CD4-positive, alpha-beta T cell (primary cell): ENCODE measurements at regions not wholly inside any gene's neighbourhood (a gene's known extent, or its start where the extent isn't known, plus 50 kb on each side); places are given as distances from the start of the nearest gene placed in this dataset.

Source experiments
- ATAC-seq: fragments of 200-7000 bp; cut with Tn5 transposase; one replicate; pipeline ENCODE4 v1.10.0; 2022; ENCODE audit warnings: mild to moderate bottlenecking; ENCODE audit not compliant: poor library complexity
- CTCF ChIA-PET: fragments of 350-600 bp; sonication (Branson Sonifier 250); formaldehyde crosslinking; loops from one replicate; lab custom pipeline; 2021; ENCODE audit warnings: antibody characterized with exemption, inconsistent platforms; lab: Charles Lee
- POLR2A ChIA-PET: fragments of 350-600 bp; sonication (Branson Sonifier 250); formaldehyde crosslinking; loops from one replicate; lab custom pipeline; 2021; ENCODE audit warnings: antibody characterized with exemption, inconsistent platforms; lab: Charles Lee
- DNase-seq, 14 experiments: peaks; one replicate each; pipeline ENCODE4 v3.0.0-alpha.2; 2013 to 2020; ENCODE audit warnings: mixed read lengths in 2 of 14
- H3K27ac ChIP-seq, 2 donors: one replicate each; pipeline versions ENCODE4 v1.5.1 to v1.7.0; 2013; ENCODE audit warnings: low read length in 2 of 2, low read depth in 1 of 2, mild to moderate bottlenecking in 1 of 2
- H3K27me3 ChIP-seq, 2 experiments: 1 replicate in 1 of 2; 2 replicates in 1 of 2; pipeline versions ENCODE4 v1.6.1 to v1.7.0; 2013; ENCODE audit warnings: low read length in 2 of 2, control low read depth in 1 of 2, mild to moderate bottlenecking in 1 of 2, moderate library complexity in 1 of 2; ENCODE audit not compliant: insufficient read depth in 2 of 2, control insufficient read depth in 1 of 2
- H3K36me3 ChIP-seq: one replicate; pipeline ENCODE4 v1.6.1; 2013; ENCODE audit warnings: low read length, control low read depth; ENCODE audit not compliant: insufficient read depth
- H3K4me1 ChIP-seq: one replicate; pipeline ENCODE4 v1.6.1; 2013; ENCODE audit warnings: low read length, control low read depth; ENCODE audit not compliant: insufficient read depth
- H3K4me3 ChIP-seq: one replicate; pipeline ENCODE4 v1.5.1; 2013; ENCODE audit warnings: mild to moderate bottlenecking, low read length, moderate library complexity
- H3K9me3 ChIP-seq, 2 experiments: 1 replicate in 1 of 2; 2 replicates in 1 of 2; pipeline versions ENCODE4 v1.6.1 to v1.7.0; 2013; ENCODE audit warnings: low read length in 2 of 2, mild to moderate bottlenecking in 2 of 2, control low read depth in 1 of 2, moderate library complexity in 1 of 2; ENCODE audit not compliant: control insufficient read depth in 1 of 2, insufficient read depth in 1 of 2
- H3K27ac Mint-ChIP-seq: one replicate; pipeline ENCODE4 v1.8.0; 2020; ENCODE audit warnings: mixed read lengths
- H3K27me3 Mint-ChIP-seq: one replicate; pipeline ENCODE4 v1.8.0; 2021; ENCODE audit warnings: mixed read lengths
- H3K36me3 Mint-ChIP-seq: one replicate; pipeline ENCODE4 v1.8.0; 2021; ENCODE audit warnings: low read depth, mixed read lengths
- H3K4me1 Mint-ChIP-seq: one replicate; pipeline ENCODE4 v1.8.0; 2021; ENCODE audit warnings: low read depth, mixed read lengths
- H3K4me3 Mint-ChIP-seq: one replicate; pipeline ENCODE4 v1.8.0; 2020; ENCODE audit warnings: mild to moderate bottlenecking, mixed read lengths
- H3K9me3 Mint-ChIP-seq: one replicate; pipeline ENCODE4 v1.8.0; 2020; ENCODE audit warnings: mixed read lengths
- intact Hi-C, 2 experiments: fragments of 100-400 bp; cut with DNase I in 1 of 2; cut with micrococcal nuclease in 1 of 2; formaldehyde crosslinking; loops; one replicate each; pipeline versions ENCODE4 v1.15.1 to v1.9.0; 2023 to 2025; cut with DNase I, micrococcal nuclease
- TF ChIP-seq, protein P1 (sequence below): fragments of 200-600 bp; IDR thresholded peaks from one replicate; pipeline ENCODE4 v1.8.0; 2022; ENCODE audit warnings: antibody characterized with exemption, mild to moderate bottlenecking

DNA sequence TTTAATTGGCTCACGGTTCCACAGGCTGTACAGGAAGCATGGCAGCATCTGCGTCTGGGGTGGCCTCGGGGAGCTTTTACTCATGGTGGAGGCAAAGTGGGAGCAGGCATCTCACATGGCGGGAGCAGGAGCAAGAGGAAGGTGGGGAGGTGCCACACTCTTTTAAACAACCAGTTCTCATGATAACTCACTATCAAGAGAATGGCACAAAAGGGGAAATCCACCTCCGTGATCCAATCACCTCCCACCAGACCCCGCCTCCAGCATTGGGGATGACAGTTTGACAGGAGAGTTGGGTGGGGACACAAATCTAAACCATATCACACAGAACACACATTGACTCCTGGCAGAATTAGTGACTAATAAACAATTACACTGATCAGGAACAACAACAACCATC is 68.6 kb upstream of the ACKR3 start:
- H3K27ac ChIP-seq, result no peak overlapping the region
- TF ChIP-seq, protein P1, sequence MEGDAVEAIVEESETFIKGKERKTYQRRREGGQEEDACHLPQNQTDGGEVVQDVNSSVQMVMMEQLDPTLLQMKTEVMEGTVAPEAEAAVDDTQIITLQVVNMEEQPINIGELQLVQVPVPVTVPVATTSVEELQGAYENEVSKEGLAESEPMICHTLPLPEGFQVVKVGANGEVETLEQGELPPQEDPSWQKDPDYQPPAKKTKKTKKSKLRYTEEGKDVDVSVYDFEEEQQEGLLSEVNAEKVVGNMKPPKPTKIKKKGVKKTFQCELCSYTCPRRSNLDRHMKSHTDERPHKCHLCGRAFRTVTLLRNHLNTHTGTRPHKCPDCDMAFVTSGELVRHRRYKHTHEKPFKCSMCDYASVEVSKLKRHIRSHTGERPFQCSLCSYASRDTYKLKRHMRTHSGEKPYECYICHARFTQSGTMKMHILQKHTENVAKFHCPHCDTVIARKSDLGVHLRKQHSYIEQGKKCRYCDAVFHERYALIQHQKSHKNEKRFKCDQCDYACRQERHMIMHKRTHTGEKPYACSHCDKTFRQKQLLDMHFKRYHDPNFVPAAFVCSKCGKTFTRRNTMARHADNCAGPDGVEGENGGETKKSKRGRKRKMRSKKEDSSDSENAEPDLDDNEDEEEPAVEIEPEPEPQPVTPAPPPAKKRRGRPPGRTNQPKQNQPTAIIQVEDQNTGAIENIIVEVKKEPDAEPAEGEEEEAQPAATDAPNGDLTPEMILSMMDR, result no peak
- intact Hi-C loops, result no loop called here
- peaks cover 59% of the 10 kb centered on the region for H3K27me3 Mint-ChIP-seq
- no peaks in the 10 kb centered on the region for H3K36me3 Mint-ChIP-seq
- H3K9me3 Mint-ChIP-seq, result no peaks in the 10 kb centered on the region
- H3K4me3 Mint-ChIP-seq, result no peak overlapping the region
- peaks cover 0 to 7% of the 10 kb centered on the region in 2 experiments for H3K27me3 ChIP-seq
- H3K4me1 ChIP-seq, result no peaks in the 10 kb centered on the region
- H3K4me1 Mint-ChIP-seq, result no peaks in the 10 kb centered on the region
- ATAC-seq, result no peak
- no peaks in the 10 kb centered on the region for H3K9me3 ChIP-seq
- H3K36me3 ChIP-seq, result no peaks in the 10 kb centered on the region
- CTCF ChIA-PET, result no interaction called here
- POLR2A ChIA-PET, result no interaction called here
- no peak for DNase-seq
- no peak overlapping the region for H3K4me3 ChIP-seq
- H3K27ac Mint-ChIP-seq, result no peak overlapping the region

DNA sequence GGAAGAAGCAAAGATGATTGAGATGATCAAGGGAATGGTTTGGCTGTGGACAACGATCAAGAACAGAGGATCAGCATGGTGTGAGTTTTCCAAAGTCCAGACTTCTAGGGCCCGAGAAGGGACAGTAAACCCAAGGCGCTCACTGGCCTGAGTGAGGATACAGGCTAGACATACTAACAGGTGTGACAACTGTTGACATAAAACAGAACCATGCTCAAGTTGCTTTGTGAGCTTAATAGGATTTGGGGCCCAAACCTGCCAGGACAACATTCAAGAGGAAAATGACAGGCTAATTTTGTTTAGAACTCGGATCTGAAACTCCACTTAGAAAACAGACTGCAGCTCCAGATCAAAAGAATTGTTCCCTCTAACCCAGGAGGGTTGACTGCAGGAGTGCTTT is 68.1 kb upstream of the ACKR3 start:
- H3K27ac ChIP-seq, result no peak overlapping the region
- POLR2A ChIA-PET, result no interaction called here
- peaks cover 64% of the 10 kb centered on the region for H3K27me3 Mint-ChIP-seq
- no peaks in the 10 kb centered on the region for H3K4me1 Mint-ChIP-seq
- H3K4me3 ChIP-seq, result no peak overlapping the region
- peaks cover 0 to 7% of the 10 kb centered on the region in 2 experiments for H3K27me3 ChIP-seq
- H3K9me3 Mint-ChIP-seq, result no peaks in the 10 kb centered on the region
- no peak overlapping the region for H3K27ac Mint-ChIP-seq
- no peaks in the 10 kb centered on the region for H3K36me3 Mint-ChIP-seq
- intact Hi-C loops, result no loop called here
- CTCF ChIA-PET, result no interaction called here
- H3K4me1 ChIP-seq, result no peaks in the 10 kb centered on the region
- DNase-seq (no peak), ATAC-seq (no peak)
- no peaks in the 10 kb centered on the region for H3K9me3 ChIP-seq
- H3K4me3 Mint-ChIP-seq, result no peak overlapping the region
- TF ChIP-seq, protein P1, result no peak
- no peaks in the 10 kb centered on the region for H3K36me3 ChIP-seq

DNA sequence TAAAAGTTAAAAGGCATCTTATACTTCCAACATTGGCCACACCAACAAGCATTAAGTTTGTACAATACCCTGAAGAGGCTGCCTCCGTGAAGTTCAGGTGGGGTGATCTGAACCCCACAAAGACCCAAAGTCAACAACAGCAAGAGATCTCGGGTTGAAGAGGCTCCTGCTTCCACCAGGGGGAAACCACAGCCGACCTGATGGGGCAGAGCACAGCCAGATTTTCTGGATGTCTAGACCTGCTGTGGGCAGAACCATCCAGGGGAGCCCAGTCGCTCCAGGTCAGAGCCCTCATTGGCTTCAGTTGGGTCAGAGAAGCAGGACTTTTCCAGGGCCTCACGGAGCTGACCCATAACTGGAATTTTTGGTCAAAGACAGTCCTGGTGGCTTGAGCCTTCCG is 66.5 kb upstream of the ACKR3 start:
- Mint-ChIP-seq H3K36me3 (no peaks in the 10 kb centered on the region), H3K9me3 (no peaks in the 10 kb centered on the region), H3K4me3 (no peak overlapping the region), H3K27ac (no peak overlapping the region), H3K4me1 (peaks cover 9% of the 10 kb centered on the region), H3K27me3 (peaks cover 64% of the 10 kb centered on the region)
- ChIA-PET POLR2A (no interaction called here), CTCF (interaction anchor here (0.7 kb wide), 1 partner anchor 311 kb away, joined by 3 read pairs; no protein-coding TSS in a partner anchor)
- Histone ChIP-seq H3K9me3 (no peaks in the 10 kb centered on the region), H3K36me3 (no peaks in the 10 kb centered on the region), H3K27ac (no peak overlapping the region), H3K4me1 (peaks cover 5% of the 10 kb centered on the region), H3K4me3 (no peak overlapping the region), H3K27me3 (peaks cover 6 to 7% of the 10 kb centered on the region in 2 experiments)
- intact Hi-C loops, result no loop called here
- ATAC-seq, result no peak
- peak in 2 of 14 experiments; percentile 31 to 33 for DNase-seq
- TF ChIP-seq, protein P1, result no peak
